ENCODE measurements at regions not wholly inside any gene's neighbourhood (a gene's known extent, or its start where the extent isn't known, plus 50 kb on each side); places are given as distances from the start of the nearest gene placed in this dataset.
A peak's percentile ranks its signal among the peaks of the same experiment; 100 is the strongest.

DNA sequence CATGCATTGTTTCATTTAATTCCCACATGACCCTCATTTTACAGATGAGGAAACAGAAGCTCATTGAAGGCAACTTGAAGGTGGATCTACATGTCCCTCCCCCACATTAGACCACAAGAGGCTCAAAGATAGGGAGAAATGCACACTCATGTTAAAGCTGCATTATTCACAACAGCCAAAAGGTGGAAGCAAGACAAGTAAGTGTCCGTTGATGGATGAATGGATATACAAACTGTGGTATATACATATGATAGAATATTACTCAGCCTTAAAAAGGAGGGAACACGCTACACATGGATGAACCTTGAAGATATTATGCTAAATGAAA lies 149.7 kb upstream of the JUN start:
- TF ChIP-seq, protein P1, sequence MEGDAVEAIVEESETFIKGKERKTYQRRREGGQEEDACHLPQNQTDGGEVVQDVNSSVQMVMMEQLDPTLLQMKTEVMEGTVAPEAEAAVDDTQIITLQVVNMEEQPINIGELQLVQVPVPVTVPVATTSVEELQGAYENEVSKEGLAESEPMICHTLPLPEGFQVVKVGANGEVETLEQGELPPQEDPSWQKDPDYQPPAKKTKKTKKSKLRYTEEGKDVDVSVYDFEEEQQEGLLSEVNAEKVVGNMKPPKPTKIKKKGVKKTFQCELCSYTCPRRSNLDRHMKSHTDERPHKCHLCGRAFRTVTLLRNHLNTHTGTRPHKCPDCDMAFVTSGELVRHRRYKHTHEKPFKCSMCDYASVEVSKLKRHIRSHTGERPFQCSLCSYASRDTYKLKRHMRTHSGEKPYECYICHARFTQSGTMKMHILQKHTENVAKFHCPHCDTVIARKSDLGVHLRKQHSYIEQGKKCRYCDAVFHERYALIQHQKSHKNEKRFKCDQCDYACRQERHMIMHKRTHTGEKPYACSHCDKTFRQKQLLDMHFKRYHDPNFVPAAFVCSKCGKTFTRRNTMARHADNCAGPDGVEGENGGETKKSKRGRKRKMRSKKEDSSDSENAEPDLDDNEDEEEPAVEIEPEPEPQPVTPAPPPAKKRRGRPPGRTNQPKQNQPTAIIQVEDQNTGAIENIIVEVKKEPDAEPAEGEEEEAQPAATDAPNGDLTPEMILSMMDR (conservative IDR thresholded peaks at IDR 0.05; ENCODE audit: low read length), result peak; percentile 40
- no peak for TF ChIP-seq EZH2phosphoT487 (IDR thresholded peaks at IDR 0.05; ENCODE audit: borderline replicate concordance)

Data from Loucy (cell line).